Activated naive CD4-positive, alpha-beta T cell treated with anti-CD3 and anti-CD28 coated beads for 36 hours (primary cell): ENCODE measurements at regions not wholly inside any gene's neighbourhood (a gene's known extent, or its start where the extent isn't known, plus 50 kb on each side); places are given as distances from the start of the nearest gene placed in this dataset.
"Not testable (repeated sequence)": the region's sequence is repeated elsewhere in the genome, so short reads cannot be mapped to it uniquely, and the experiment has no call there.

ENCODE experiments used
- CTCF ChIA-PET: fragments of 350-600 bp; sonication (Branson Sonifier 250); formaldehyde crosslinking; loops from one replicate; lab custom pipeline; 2021; ENCODE audit warnings: antibody characterized with exemption; lab: Charles Lee
- DNase-seq: peaks from one replicate; pipeline ENCODE4 v3.0.0-alpha.2; 2020
- H3K27ac Mint-ChIP-seq: one replicate; pipeline ENCODE4 v1.8.0; 2021; ENCODE audit warnings: mild to moderate bottlenecking, mixed read lengths
- H3K27me3 Mint-ChIP-seq: one replicate; pipeline ENCODE4 v1.8.0; 2021; ENCODE audit warnings: low read depth, mixed read lengths
- H3K36me3 Mint-ChIP-seq: one replicate; pipeline ENCODE4 v1.8.0; 2021; ENCODE audit warnings: low read depth, mixed read lengths
- H3K4me1 Mint-ChIP-seq: one replicate; pipeline ENCODE4 v1.8.0; 2021; ENCODE audit warnings: low read depth, mixed read lengths
- H3K4me3 Mint-ChIP-seq: one replicate; pipeline ENCODE4 v1.8.0; 2021; ENCODE audit warnings: mild to moderate bottlenecking, moderate library complexity, mixed read lengths
- H3K9me3 Mint-ChIP-seq: one replicate; pipeline ENCODE4 v1.8.0; 2021; ENCODE audit warnings: mixed read lengths
- intact Hi-C: fragments of 100-400 bp; cut with micrococcal nuclease; formaldehyde crosslinking; loops from one replicate; pipeline ENCODE4 v1.15.1; 2023

GRCh38 chr3:5379266-5379665 is 191.8 kb downstream of the EDEM1 start:
- H3K4me1 Mint-ChIP-seq, CTCF ChIA-PET, H3K27ac Mint-ChIP-seq, DNase-seq, H3K27me3 Mint-ChIP-seq, H3K9me3 Mint-ChIP-seq, intact Hi-C loops, H3K4me3 Mint-ChIP-seq, H3K36me3 Mint-ChIP-seq: not testable (repeated sequence)

GRCh38 chr3:5383486-5384263 is 196.2 kb downstream of the EDEM1 start:
- H3K4me1 Mint-ChIP-seq, H3K36me3 Mint-ChIP-seq, H3K27ac Mint-ChIP-seq, DNase-seq, H3K4me3 Mint-ChIP-seq, intact Hi-C loops, H3K9me3 Mint-ChIP-seq, H3K27me3 Mint-ChIP-seq: not testable (repeated sequence)
- CTCF ChIA-PET: interaction anchor here (0.6 kb wide), 1 partner anchor 33 kb away, joined by 3 read pairs; no protein-coding TSS in a partner anchor

DNA sequence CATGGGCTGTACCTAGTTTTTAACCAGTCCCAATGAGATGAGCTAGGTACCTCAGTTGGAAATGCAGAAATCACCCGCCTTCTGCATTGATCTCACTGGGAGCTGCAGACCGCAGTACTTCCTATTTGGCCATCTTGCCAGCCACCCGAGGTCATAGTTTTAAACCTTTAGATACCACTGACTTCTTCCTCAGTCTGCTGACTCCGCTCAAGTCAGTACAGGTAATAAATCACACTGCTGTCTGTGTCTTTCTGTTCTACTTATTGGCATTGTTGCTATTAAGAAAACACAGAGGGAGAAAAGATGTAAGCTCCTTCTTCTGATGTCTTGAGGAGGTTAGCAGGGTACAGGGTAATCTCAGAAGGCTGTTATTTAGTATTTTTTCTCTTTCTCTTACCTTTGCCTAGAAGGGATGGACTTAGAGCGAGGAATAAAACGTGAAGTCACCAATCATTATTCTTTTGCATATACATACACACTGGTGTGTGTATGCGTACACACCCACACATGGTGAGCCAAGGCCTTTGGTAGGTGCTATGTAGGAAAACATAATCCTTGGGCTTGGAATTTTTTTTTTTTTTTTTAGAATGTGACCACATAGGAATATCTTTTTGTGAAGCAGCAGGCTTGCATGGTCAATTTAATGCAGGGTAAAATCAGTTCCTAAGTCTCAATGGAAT is 197.2 kb downstream of the EDEM1 start:
- CTCF ChIA-PET: no interaction called here

GRCh38 chr3:5388091-5388490 is 200.6 kb downstream of the EDEM1 start:
- DNase-seq: no peak
- H3K4me3 Mint-ChIP-seq: no peak overlapping the region
- H3K27ac Mint-ChIP-seq: no peak overlapping the region
- H3K27me3 Mint-ChIP-seq: peaks cover 4% of the 10 kb centered on the region
- CTCF ChIA-PET: no interaction called here
- H3K36me3 Mint-ChIP-seq: no peaks in the 10 kb centered on the region
- H3K9me3 Mint-ChIP-seq: no peaks in the 10 kb centered on the region
- H3K4me1 Mint-ChIP-seq: no peaks in the 10 kb centered on the region
- intact Hi-C loops: no loop called here

More for the DNA sequence above, 197.2 kb downstream of the EDEM1 start:
- Mint-ChIP-seq H3K4me1 (no peaks in the 10 kb centered on the region), H3K4me3 (no peak overlapping the region), H3K36me3 (no peaks in the 10 kb centered on the region), H3K27ac (no peak overlapping the region), H3K27me3 (peaks cover 2% of the 10 kb centered on the region), H3K9me3 (peaks cover 3% of the 10 kb centered on the region)
- intact Hi-C loops: no loop called here
- DNase-seq: no peak

GRCh38 chr3:5389057-5389456 is 201.6 kb downstream of the EDEM1 start:
- CTCF ChIA-PET: interaction anchor here (0.6 kb wide), 1 partner anchor 99 kb away, joined by 4 read pairs; no protein-coding TSS in a partner anchor
- DNase-seq: no peak
- H3K9me3 Mint-ChIP-seq: no peaks in the 10 kb centered on the region
- no peaks in the 10 kb centered on the region for H3K36me3 Mint-ChIP-seq
- H3K4me3 Mint-ChIP-seq: no peak overlapping the region
- H3K4me1 Mint-ChIP-seq: no peaks in the 10 kb centered on the region
- intact Hi-C loops: no loop called here
- no peak overlapping the region for H3K27ac Mint-ChIP-seq
- H3K27me3 Mint-ChIP-seq: peaks cover 2% of the 10 kb centered on the region

GRCh38 chr3:5390221-5390620 is 202.7 kb downstream of the EDEM1 start:
- no peak overlapping the region for H3K27ac Mint-ChIP-seq
- no peaks in the 10 kb centered on the region for H3K4me1 Mint-ChIP-seq
- H3K36me3 Mint-ChIP-seq: no peaks in the 10 kb centered on the region
- intact Hi-C loops: no loop called here
- no peak overlapping the region for H3K4me3 Mint-ChIP-seq
- CTCF ChIA-PET: no interaction called here
- no peaks in the 10 kb centered on the region for H3K9me3 Mint-ChIP-seq
- H3K27me3 Mint-ChIP-seq: peaks cover 2% of the 10 kb centered on the region
- no peak for DNase-seq

GRCh38 chr3:5390936-5391625 is 203.6 kb downstream of the EDEM1 start:
- Mint-ChIP-seq H3K9me3 (no peaks in the 10 kb centered on the region), H3K4me3 (no peak overlapping the region), H3K4me1 (no peaks in the 10 kb centered on the region), H3K27ac (no peak overlapping the region), H3K27me3 (peaks cover 2% of the 10 kb centered on the region), H3K36me3 (no peaks in the 10 kb centered on the region)
- CTCF ChIA-PET: no interaction called here
- intact Hi-C loops: no loop called here
- DNase-seq: no peak

DNA sequence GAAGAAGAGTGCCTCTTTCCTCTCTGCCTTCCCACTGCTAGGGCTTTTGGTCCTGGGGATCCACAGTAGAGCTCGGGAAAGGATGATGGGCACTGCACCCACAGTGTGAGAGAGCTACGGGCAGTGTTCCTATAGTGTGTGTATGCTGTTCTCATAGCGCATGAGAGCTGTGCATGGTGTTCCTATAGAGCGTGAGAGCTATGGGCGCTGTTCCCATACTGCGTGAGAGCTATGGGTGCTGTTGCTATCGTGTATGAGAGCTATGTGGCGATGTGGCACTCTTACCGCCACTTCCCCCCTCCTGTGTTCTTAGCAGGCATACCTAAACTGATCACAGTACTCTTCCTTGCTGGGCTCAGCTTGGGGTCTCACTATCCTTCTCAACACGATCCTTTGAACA is 213.5 kb downstream of the EDEM1 start:
- H3K36me3 Mint-ChIP-seq: no peaks in the 10 kb centered on the region
- no peak overlapping the region for H3K27ac Mint-ChIP-seq
- no peak overlapping the region for H3K4me3 Mint-ChIP-seq
- no peaks in the 10 kb centered on the region for H3K9me3 Mint-ChIP-seq
- no peak for DNase-seq
- peaks cover 6% of the 10 kb centered on the region for H3K27me3 Mint-ChIP-seq
- H3K4me1 Mint-ChIP-seq: no peaks in the 10 kb centered on the region
- intact Hi-C loops: no loop called here
- CTCF ChIA-PET: no interaction called here

GRCh38 chr3:5404718-5405117 is 217.2 kb downstream of the EDEM1 start:
- intact Hi-C loops: no loop called here

GRCh38 chr3:5411786-5412185 is 224.3 kb downstream of the EDEM1 start:
- H3K9me3 Mint-ChIP-seq: peaks cover 5% of the 10 kb centered on the region
- intact Hi-C loops: no loop called here
- no peaks in the 10 kb centered on the region for H3K27me3 Mint-ChIP-seq
- CTCF ChIA-PET: interaction anchor here (1.0 to 1.3 kb wide), 2 partner anchors 14 to 17 kb away, joined by 5 read pairs; no protein-coding TSS in a partner anchor
- no peak for DNase-seq
- no peak overlapping the region for H3K4me3 Mint-ChIP-seq
- H3K4me1 Mint-ChIP-seq: no peaks in the 10 kb centered on the region
- no peaks in the 10 kb centered on the region for H3K36me3 Mint-ChIP-seq
- no peak overlapping the region for H3K27ac Mint-ChIP-seq

More at GRCh38 chr3:5404718-5405117, 217.2 kb downstream of the EDEM1 start:
- H3K9me3 Mint-ChIP-seq: no peaks in the 10 kb centered on the region
- H3K27ac Mint-ChIP-seq: no peak overlapping the region
- H3K27me3 Mint-ChIP-seq: peaks cover 6% of the 10 kb centered on the region
- H3K4me1 Mint-ChIP-seq: no peaks in the 10 kb centered on the region
- H3K36me3 Mint-ChIP-seq: no peaks in the 10 kb centered on the region
- CTCF ChIA-PET: interaction anchor here (1.2 kb wide), 1 partner anchor 21 kb away, joined by 3 read pairs; no protein-coding TSS in a partner anchor
- no peak overlapping the region for H3K4me3 Mint-ChIP-seq
- no peak for DNase-seq

- no peak overlapping the region for H3K27ac Mint-ChIP-seq
- H3K9me3 Mint-ChIP-seq: no peaks in the 10 kb centered on the region
- no peaks in the 10 kb centered on the region for H3K36me3 Mint-ChIP-seq
- H3K27me3 Mint-ChIP-seq: peaks cover 4% of the 10 kb centered on the region
- H3K4me3 Mint-ChIP-seq: no peak overlapping the region
- peaks cover 8% of the 10 kb centered on the region for H3K4me1 Mint-ChIP-seq
- CTCF ChIA-PET: interaction anchor here (0.7 kb wide), 1 partner anchor 64 kb away, joined by 3 read pairs; no protein-coding TSS in a partner anchor
- DNase-seq: no peak
- intact Hi-C loops: no loop called here
Measured at GRCh38 chr3:5423076-5423475, 235.6 kb downstream of the EDEM1 start.

DNA sequence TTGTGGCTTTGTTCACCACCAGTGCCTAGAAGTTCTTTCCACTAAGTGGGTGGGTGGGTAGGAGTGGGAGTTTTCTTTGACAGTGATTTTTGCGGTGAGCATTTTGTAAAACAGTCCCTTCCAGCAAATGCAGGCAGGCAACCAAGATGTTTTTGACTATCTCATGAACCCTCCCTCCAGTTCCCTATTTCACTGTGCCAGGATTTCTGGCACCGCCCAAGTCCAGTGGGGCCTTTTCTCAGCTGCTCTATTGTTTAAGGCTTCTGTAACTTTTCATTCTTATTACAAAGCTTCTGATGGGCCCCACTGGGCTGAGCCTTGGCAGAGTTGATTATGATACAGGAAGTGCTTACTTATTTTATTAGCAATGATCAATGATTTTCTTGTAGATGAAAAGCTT is 236.0 kb downstream of the EDEM1 start:
- Mint-ChIP-seq H3K27me3 (peaks cover 7% of the 10 kb centered on the region), H3K4me1 (peaks cover 8% of the 10 kb centered on the region), H3K9me3 (no peaks in the 10 kb centered on the region), H3K27ac (no peak overlapping the region), H3K4me3 (no peak overlapping the region), H3K36me3 (no peaks in the 10 kb centered on the region)
- CTCF ChIA-PET: interaction anchor here (0.7 to 1.1 kb wide), 2 partner anchors 10 to 64 kb away, joined by 3 read pairs; no protein-coding TSS in a partner anchor
- DNase-seq: no peak
- intact Hi-C loops: no loop called here
